ENCODE measurements at regions not wholly inside any gene's neighbourhood (a gene's known extent, or its start where the extent isn't known, plus 50 kb on each side); places are given as distances from the start of the nearest gene placed in this dataset.

DNA sequence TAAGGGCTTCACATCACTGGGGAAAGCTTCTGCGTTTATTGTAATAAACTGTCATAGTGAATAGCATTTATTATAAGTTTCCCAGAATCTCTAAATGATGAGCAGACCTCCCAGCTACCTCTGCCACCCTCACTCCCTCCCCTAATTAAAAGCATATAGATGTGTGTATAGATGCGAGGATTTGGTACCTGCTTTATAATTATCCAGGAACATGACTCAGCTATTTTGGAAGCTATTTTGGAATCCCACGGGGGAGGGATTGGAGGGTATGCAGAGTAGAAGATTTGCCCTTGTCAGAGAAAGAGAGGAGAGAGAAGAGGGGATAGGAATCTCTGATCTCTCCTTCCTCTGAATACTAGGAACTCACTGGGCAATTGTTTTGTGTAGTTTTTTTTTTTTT is 455.3 kb downstream of the ADRA2A start:
- TF ChIP-seq, protein P1, sequence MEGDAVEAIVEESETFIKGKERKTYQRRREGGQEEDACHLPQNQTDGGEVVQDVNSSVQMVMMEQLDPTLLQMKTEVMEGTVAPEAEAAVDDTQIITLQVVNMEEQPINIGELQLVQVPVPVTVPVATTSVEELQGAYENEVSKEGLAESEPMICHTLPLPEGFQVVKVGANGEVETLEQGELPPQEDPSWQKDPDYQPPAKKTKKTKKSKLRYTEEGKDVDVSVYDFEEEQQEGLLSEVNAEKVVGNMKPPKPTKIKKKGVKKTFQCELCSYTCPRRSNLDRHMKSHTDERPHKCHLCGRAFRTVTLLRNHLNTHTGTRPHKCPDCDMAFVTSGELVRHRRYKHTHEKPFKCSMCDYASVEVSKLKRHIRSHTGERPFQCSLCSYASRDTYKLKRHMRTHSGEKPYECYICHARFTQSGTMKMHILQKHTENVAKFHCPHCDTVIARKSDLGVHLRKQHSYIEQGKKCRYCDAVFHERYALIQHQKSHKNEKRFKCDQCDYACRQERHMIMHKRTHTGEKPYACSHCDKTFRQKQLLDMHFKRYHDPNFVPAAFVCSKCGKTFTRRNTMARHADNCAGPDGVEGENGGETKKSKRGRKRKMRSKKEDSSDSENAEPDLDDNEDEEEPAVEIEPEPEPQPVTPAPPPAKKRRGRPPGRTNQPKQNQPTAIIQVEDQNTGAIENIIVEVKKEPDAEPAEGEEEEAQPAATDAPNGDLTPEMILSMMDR (conservative IDR thresholded peaks at IDR 0.05; ENCODE audit: low read depth, low read length) = no peak
- TF ChIP-seq BHLHE40 (IDR thresholded peaks at IDR 0.05; ENCODE audit: low read depth, low read length) (no peak), POLR2A (IDR thresholded peaks at IDR 0.05; ENCODE audit: low read depth, low read length) (no peak), RAD21 (IDR thresholded peaks at IDR 0.05; ENCODE audit: low read length) (no peak), MAZ (IDR thresholded peaks at IDR 0.05; ENCODE audit: borderline replicate concordance, low read depth, low read length) (no peak), RCOR1 (IDR thresholded peaks at IDR 0.05; ENCODE audit: insufficient replicate concordance, low read length) (no peak), FOS (IDR thresholded peaks at IDR 0.05; ENCODE audit: low read depth, low read length) (no peak)
